A549 (cell line): ENCODE measurements at regions not wholly inside any gene's neighbourhood (a gene's known extent, or its start where the extent isn't known, plus 50 kb on each side); places are given as distances from the start of the nearest gene placed in this dataset.

Experiments
- ATAC-seq, 2 experiments: fragments of 200-7000 bp in 1 of 2; fragments of >200 bp in 1 of 2; cut with Nextera tagmentation in 1 of 2; cut with Tn5 transposase in 1 of 2; 3 replicates each; pipeline versions ENCODE4 v1.8.0 to v1.9.1; 2018 to 2020; ENCODE audit warnings: mild to moderate bottlenecking in 1 of 2, moderate library complexity in 1 of 2
- CTCF ChIA-PET: fragments of 300-600 bp; sonication (Branson Sonifier 250); formaldehyde crosslinking; extraction: SDS; loops from one replicate; lab custom pipeline; 2021; ENCODE audit warnings: antibody characterized with exemption, inconsistent platforms; lab: Yijun Ruan, JAX
- POLR2A ChIA-PET: fragments of 350-600 bp; formaldehyde crosslinking; extraction: SDS; loops from one replicate; lab custom pipeline; 2021; ENCODE audit warnings: antibody characterized with exemption, inconsistent platforms; lab: Yijun Ruan, JAX
- DNase-seq, 2 experiments: peaks; one replicate each; pipeline versions ENCODE4 v3.0.0 to v3.0.0-alpha.2; 2011 to 2016; ENCODE audit warnings: low read depth in 1 of 2, low spot score in 1 of 2
- FAIRE-seq: peaks from 2 replicates; lab custom pipeline; 2011; peaks lifted over from hg19 to GRCh38; lab: Jason Lieb, UNC
- H3K27ac ChIP-seq, 2 experiments: fragments of >200 bp; sonication (Bioruptor Twin); formaldehyde crosslinking; 3 replicates each; pipeline ENCODE4 v1.5.1; 2016 to 2017
- H3K4me1 ChIP-seq: fragments of >200 bp; sonication (Bioruptor Twin); formaldehyde crosslinking; 3 replicates; pipeline ENCODE4 v1.6.1; 2016
- H3K4me2 ChIP-seq: fragments of >200 bp; sonication (Bioruptor Twin); formaldehyde crosslinking; 3 replicates; pipeline ENCODE4 v1.6.1; 2016
- H3K4me3 ChIP-seq: fragments of >200 bp; sonication (Bioruptor Twin); formaldehyde crosslinking; 3 replicates; pipeline ENCODE4 v1.5.1; 2016
- H3K9me3 ChIP-seq: fragments of >200 bp; sonication (Bioruptor Twin); formaldehyde crosslinking; 3 replicates; pipeline ENCODE4 v1.6.1; 2016
- BHLHE40 ChIP-seq: IDR thresholded peaks from 2 replicates; pipeline ENCODE4 v1.6.1; 2012; ENCODE audit warnings: low read depth, low read length, inconsistent platforms
- CBX8 ChIP-seq: fragments of 200-600 bp; sonication (generic); IDR thresholded peaks from 2 replicates; pipeline ENCODE4 v1.6.1; 2016
- CHD4 ChIP-seq: fragments of 200-600 bp; sonication (generic); IDR thresholded peaks from 2 replicates; pipeline ENCODE4 v1.6.1; 2016; ENCODE audit warnings: antibody characterized with exemption, mild to moderate bottlenecking, borderline replicate concordance
- CTCF ChIP-seq: fragments of >200 bp; sonication (Bioruptor Twin); formaldehyde crosslinking; IDR thresholded peaks from 3 replicates; pipeline ENCODE4 v1.5.1; 2016
- E2F6 ChIP-seq: IDR thresholded peaks from 2 replicates; pipeline ENCODE4 v1.6.1; 2012; ENCODE audit warnings: low read depth, borderline replicate concordance
- ESRRA ChIP-seq: fragments of 150-350 bp; IDR thresholded peaks from 2 replicates; pipeline ENCODE4 v1.6.1; 2014; ENCODE audit warnings: mild to moderate bottlenecking, low read length, borderline replicate concordance
- HMGXB4 ChIP-seq: fragments of 250-450 bp; sonication (Bioruptor Pico); IDR thresholded peaks from 2 replicates; pipeline ENCODE4 v1.5.0; 2021; ENCODE audit warnings: mild to moderate bottlenecking, moderate library complexity, borderline replicate concordance
- HOXB5 ChIP-seq: fragments of 250-450 bp; sonication (Bioruptor Pico); IDR thresholded peaks from 2 replicates; pipeline ENCODE4 v1.5.0; 2020; ENCODE audit warnings: mild to moderate bottlenecking, moderate library complexity
- KDM1A ChIP-seq: fragments of 200-600 bp; sonication (generic); IDR thresholded peaks from 2 replicates; pipeline ENCODE4 v1.6.1; 2016; ENCODE audit warnings: low read depth, mild to moderate bottlenecking
- KDM5A ChIP-seq: fragments of 200-600 bp; sonication (generic); IDR thresholded peaks from 2 replicates; pipeline ENCODE4 v1.6.1; 2016; ENCODE audit warnings: antibody characterized with exemption, mild to moderate bottlenecking
- NFE2L2 ChIP-seq: fragments of 150-350 bp; conservative IDR thresholded peaks from 2 replicates; pipeline ENCODE4 v1.6.1; 2014; ENCODE audit warnings: low read length
- POLR2A ChIP-seq: IDR thresholded peaks from 2 replicates; pipeline ENCODE4 v1.6.1; 2012; ENCODE audit warnings: mild to moderate bottlenecking, low read length
- REST ChIP-seq: fragments of 200-600 bp; sonication (generic); IDR thresholded peaks from 2 replicates; pipeline ENCODE4 v1.6.1; 2016; ENCODE audit warnings: antibody characterized with exemption, mild to moderate bottlenecking, moderate library complexity
- SREBF2 ChIP-seq: fragments of 450-650 bp; IDR thresholded peaks from 2 replicates; pipeline ENCODE4 v1.6.1; 2014; ENCODE audit warnings: mild to moderate bottlenecking, moderate library complexity
- TFCP2L1 ChIP-seq: fragments of 250-450 bp; sonication (Bioruptor Pico); IDR thresholded peaks from 2 replicates; pipeline ENCODE4 v1.5.0; 2021; ENCODE audit warnings: mild to moderate bottlenecking
- ZFP36 ChIP-seq: fragments of 450-650 bp; IDR thresholded peaks from 2 replicates; pipeline ENCODE4 v1.6.1; 2014; ENCODE audit warnings: borderline replicate concordance; ENCODE audit not compliant: partially characterized antibody
- WGBS: methylation state at CpG from one replicate; pipeline ENCODE4 v1.1.6; 2017; ENCODE audit errors: missing lambda C conversion rate; 5-methylcytosine and 5-hydroxymethylcytosine counted together
- TF ChIP-seq, protein P1 (sequence below): fragments of 250-450 bp; sonication (Bioruptor Pico); IDR thresholded peaks from 2 replicates; pipeline ENCODE4 v1.5.0; 2020; ENCODE audit warnings: low read depth, mild to moderate bottlenecking, moderate library complexity
- TF ChIP-seq, protein P2 (sequence below): fragments of 450-650 bp; IDR thresholded peaks from 2 replicates; pipeline ENCODE4 v1.6.1; 2014; ENCODE audit warnings: antibody characterized with exemption

DNA sequence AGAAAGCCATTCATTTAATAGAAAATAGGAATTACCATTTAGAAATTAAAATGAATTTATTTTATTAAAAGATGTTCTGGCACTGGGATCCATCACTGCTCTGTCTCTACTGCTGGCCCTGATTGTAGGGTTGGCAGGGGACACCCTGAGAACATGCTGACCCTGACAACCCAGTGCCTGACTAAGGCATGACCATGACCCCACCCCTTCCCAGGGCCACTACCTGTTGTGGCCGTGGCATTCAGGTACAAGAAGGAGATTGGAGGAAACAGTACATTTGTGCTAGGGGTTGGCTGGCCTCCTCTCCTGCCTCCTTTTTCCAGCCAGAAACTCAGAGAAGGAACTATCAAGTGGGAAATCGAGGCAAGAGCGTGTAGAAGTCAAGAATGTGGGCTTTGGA is 197.0 kb upstream of the ZMIZ1 start:
- CTCF ChIA-PET = no interaction called here
- H3K9me3 ChIP-seq = no peaks in the 10 kb centered on the region
- TF ChIP-seq ESRRA = no peak
- no peak overlapping the region for H3K27ac ChIP-seq
- H3K4me1 ChIP-seq = no peaks in the 10 kb centered on the region
- FAIRE-seq (no peak), ATAC-seq (no peak), DNase-seq (no peak)
- POLR2A ChIA-PET = no interaction called here
- H3K4me2 ChIP-seq = no peak overlapping the region
- no peak overlapping the region for H3K4me3 ChIP-seq
- WGBS = 53% methylated on average over 3 of the region's 3 CpGs

GRCh38 chr10:78873413-78873812 is 195.4 kb upstream of the ZMIZ1 start:
- H3K4me2 ChIP-seq = no peak overlapping the region
- DNase-seq (no peak), ATAC-seq (no peak), FAIRE-seq (no peak)
- no peaks in the 10 kb centered on the region for H3K4me1 ChIP-seq
- H3K27ac ChIP-seq = no peak overlapping the region
- ChIA-PET CTCF (no interaction called here), POLR2A (no interaction called here)
- no peak overlapping the region for H3K4me3 ChIP-seq
- H3K9me3 ChIP-seq = no peaks in the 10 kb centered on the region
- TF ChIP-seq TFCP2L1 (CRISPR knock-in tag) (no peak), CTCF (no peak), HOXB5 (no peak), ZFP36 (no peak), POLR2A (no peak), NFE2L2 (no peak), REST (no peak), BHLHE40 (no peak)
- TF ChIP-seq, protein P1, sequence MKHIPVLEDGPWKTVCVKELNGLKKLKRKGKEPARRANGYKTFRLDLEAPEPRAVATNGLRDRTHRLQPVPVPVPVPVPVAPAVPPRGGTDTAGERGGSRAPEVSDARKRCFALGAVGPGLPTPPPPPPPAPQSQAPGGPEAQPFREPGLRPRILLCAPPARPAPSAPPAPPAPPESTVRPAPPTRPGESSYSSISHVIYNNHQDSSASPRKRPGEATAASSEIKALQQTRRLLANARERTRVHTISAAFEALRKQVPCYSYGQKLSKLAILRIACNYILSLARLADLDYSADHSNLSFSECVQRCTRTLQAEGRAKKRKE (CRISPR knock-in tag) = no peak
- WGBS = 85% methylated on average over 5 of the region's 5 CpGs

- ChIA-PET POLR2A (no interaction called here), CTCF (interaction anchor here (1.4 kb wide), 1 partner anchor 15 kb away, joined by 4 read pairs; no protein-coding TSS in a partner anchor)
- TF ChIP-seq KDM5A (no peak), KDM1A (no peak), CHD4 (no peak), TFCP2L1 (CRISPR knock-in tag) (no peak), HMGXB4 (no peak), NFE2L2 (no peak), E2F6 (no peak), SREBF2 (no peak), CTCF (no peak), CBX8 (no peak)
- TF ChIP-seq, protein P1 (CRISPR knock-in tag) = no peak
- TF ChIP-seq, protein P2, sequence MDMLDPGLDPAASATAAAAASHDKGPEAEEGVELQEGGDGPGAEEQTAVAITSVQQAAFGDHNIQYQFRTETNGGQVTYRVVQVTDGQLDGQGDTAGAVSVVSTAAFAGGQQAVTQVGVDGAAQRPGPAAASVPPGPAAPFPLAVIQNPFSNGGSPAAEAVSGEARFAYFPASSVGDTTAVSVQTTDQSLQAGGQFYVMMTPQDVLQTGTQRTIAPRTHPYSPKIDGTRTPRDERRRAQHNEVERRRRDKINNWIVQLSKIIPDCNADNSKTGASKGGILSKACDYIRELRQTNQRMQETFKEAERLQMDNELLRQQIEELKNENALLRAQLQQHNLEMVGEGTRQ = no peak
- TF ChIP-seq, all 56 proteins: peak for 0
Measured at GRCh38 chr10:78875331-78875877, 193.4 kb upstream of the ZMIZ1 start.

More at GRCh38 chr10:78875331-78875877, 193.4 kb upstream of the ZMIZ1 start:
- ATAC-seq = no peak
- no peaks in the 10 kb centered on the region for H3K4me1 ChIP-seq
- FAIRE-seq = no peak
- no peak overlapping the region for H3K4me3 ChIP-seq
- WGBS = 56% methylated on average over 2 of the region's 2 CpGs
- no peak overlapping the region for H3K4me2 ChIP-seq
- no peak overlapping the region for H3K27ac ChIP-seq
- DNase-seq = no peak
- H3K9me3 ChIP-seq = peaks cover 16% of the 10 kb centered on the region; the same call in 2 of the 3 replicates
